Spleen (tissue), 7 donors: ENCODE measurements at regions not wholly inside any gene's neighbourhood (a gene's known extent, or its start where the extent isn't known, plus 50 kb on each side); places are given as distances from the start of the nearest gene placed in this dataset.

Experiments used
- POLR2A ChIP-seq, 3 donors: fragments of 450-650 bp; IDR thresholded peaks; one replicate each; pipeline ENCODE4 v1.5.1; 2017; ENCODE audit warnings: antibody characterized with exemption in 3 of 3, mild to moderate bottlenecking in 1 of 3
- POLR2AphosphoS5 ChIP-seq, 3 donors: sonication (generic); formaldehyde crosslinking; IDR thresholded peaks; one replicate each; pipeline ENCODE4 v1.5.1; 2017; ENCODE audit warnings: antibody characterized with exemption in 3 of 3
- TF ChIP-seq, protein P1 (sequence below), 11 experiments: fragments of 200-600 bp in 7 of 11; fragments of 450-650 bp in 4 of 11; sonication (generic) in 4 of 11; IDR thresholded peaks in 8 of 11; conservative IDR thresholded peaks in 3 of 11; 1 replicate in 7 of 11; 2 replicates in 4 of 11; pipeline versions ENCODE4 v1.4.0 to v1.8.0; 2016 to 2021; ENCODE audit warnings: antibody characterized with exemption in 11 of 11, inconsistent platforms in 4 of 11, mild to moderate bottlenecking in 1 of 11
- donor health status: DM: no; HTN: no; CAD: no; lungs with moderate emphysema.
- donor health status: DM: no; HTN: no; CAD: no.
- donor health status: DM: no; HTN: no; CAD: no.

DNA sequence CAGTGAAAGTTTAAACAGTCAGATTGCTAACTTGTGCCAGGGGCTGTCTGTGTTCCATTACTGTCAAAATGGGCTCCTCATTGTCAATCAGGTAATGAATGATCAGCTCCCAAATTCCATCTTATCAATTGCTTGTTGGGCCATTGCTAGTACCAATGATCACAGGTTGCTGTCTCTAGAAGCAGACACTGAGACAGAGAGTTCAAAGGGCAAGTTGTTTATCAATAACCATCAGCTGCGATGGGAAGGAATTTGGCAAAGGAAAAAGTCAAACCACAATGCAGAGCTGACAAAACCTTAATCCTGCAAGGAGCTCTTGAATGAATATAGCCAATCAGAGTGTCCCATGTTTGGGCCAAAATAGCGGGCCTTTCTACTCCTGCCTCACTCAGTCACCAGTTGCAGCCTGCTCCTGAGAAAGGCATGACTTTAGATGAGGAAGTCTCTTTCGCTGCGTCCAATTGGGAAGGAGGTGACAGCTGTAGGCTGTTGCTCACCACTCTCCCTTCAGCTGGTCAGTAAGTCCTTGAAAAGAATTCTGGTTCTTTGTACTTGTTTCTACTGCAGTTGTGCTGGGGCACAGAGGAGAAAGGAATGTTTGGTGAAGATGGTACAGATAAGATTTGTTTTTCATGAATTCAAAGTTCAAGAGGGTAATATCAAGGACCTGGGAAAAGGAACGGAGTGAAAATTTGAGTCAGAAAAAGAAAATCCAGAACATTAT lies 179.2 kb upstream of the PDE3A start:
- TF ChIP-seq, protein P1, sequence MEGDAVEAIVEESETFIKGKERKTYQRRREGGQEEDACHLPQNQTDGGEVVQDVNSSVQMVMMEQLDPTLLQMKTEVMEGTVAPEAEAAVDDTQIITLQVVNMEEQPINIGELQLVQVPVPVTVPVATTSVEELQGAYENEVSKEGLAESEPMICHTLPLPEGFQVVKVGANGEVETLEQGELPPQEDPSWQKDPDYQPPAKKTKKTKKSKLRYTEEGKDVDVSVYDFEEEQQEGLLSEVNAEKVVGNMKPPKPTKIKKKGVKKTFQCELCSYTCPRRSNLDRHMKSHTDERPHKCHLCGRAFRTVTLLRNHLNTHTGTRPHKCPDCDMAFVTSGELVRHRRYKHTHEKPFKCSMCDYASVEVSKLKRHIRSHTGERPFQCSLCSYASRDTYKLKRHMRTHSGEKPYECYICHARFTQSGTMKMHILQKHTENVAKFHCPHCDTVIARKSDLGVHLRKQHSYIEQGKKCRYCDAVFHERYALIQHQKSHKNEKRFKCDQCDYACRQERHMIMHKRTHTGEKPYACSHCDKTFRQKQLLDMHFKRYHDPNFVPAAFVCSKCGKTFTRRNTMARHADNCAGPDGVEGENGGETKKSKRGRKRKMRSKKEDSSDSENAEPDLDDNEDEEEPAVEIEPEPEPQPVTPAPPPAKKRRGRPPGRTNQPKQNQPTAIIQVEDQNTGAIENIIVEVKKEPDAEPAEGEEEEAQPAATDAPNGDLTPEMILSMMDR (IDR thresholded peaks at IDR 0.05 in 8 of 11, conservative IDR thresholded peaks at IDR 0.05 in 3 of 11): no peak
- TF ChIP-seq POLR2A (IDR thresholded peaks at IDR 0.05) (no peak), POLR2AphosphoS5 (IDR thresholded peaks at IDR 0.05) (no peak)
